Hepatocyte (in vitro differentiated cells): ENCODE measurements at regions not wholly inside any gene's neighbourhood (a gene's known extent, or its start where the extent isn't known, plus 50 kb on each side); places are given as distances from the start of the nearest gene placed in this dataset.

ENCODE experiments used
- CTCF ChIP-seq: fragments of 200-600 bp; sonication (generic); IDR thresholded peaks from 2 replicates; pipeline ENCODE4 v1.5.1; 2016; ENCODE audit warnings: antibody characterized with exemption, mild to moderate bottlenecking; ENCODE audit not compliant: poor library complexity
- EZH2 ChIP-seq: fragments of 200-600 bp; sonication (generic); IDR thresholded peaks from 2 replicates; pipeline ENCODE4 v1.6.1; 2016; ENCODE audit warnings: antibody characterized with exemption, mild to moderate bottlenecking, borderline replicate concordance
- EZH2phosphoT487 ChIP-seq: fragments of 200-600 bp; sonication (generic); IDR thresholded peaks from one replicate; pipeline ENCODE4 v1.6.1; 2018; ENCODE audit warnings: antibody characterized with exemption, mild to moderate bottlenecking, low read depth, moderate library complexity; ENCODE audit not compliant: unreplicated experiment, severe bottlenecking

- TF ChIP-seq EZH2 (no peak), CTCF (no peak), EZH2phosphoT487 (no peak)
These were observed 238.1 kb upstream of the PPP1R2C start for GRCh38 chrX:43016021-43016420.
